GM19372 (cell line): ENCODE measurements at regions not wholly inside any gene's neighbourhood (a gene's known extent, or its start where the extent isn't known, plus 50 kb on each side); places are given as distances from the start of the nearest gene placed in this dataset.
"Not testable (repeated sequence)": the region's sequence is repeated elsewhere in the genome, so short reads cannot be mapped to it uniquely, and the experiment has no call there.

Experiments
- ATAC-seq: cut with Tn5 transposase; IDR thresholded peaks from one replicate; pipeline ENCODE4 v1.9.1; 2021; ENCODE audit warnings: mild to moderate bottlenecking, low read depth, moderate library complexity; ENCODE audit not compliant: unreplicated experiment

DNA sequence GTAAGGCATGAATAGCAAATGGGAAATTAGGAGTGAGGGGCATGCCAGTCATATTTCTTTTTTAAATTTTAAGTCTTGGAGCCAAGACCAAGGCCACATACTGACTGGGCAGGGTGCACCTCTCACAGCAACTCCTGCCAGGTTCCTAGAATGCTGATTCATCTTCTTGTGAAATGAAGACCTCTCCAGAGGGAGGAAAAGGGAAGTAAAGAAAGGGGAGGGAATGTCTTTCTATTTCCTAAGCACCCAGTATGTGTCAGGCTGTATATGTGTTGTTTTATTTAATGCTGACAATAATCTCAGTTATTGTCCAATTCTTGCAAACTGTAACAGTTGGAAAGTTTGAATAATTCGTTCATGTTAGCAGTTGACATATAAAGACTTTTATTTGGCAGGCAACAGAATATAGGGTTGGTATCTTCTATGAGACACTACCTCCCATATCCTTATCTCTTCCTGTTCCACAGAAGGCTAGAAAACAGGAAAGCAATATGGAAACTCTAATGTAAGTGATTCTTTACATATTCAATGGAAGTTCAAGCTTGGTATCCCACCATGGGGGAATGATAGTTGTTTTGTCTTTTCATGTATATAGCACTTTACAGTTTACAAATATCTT, 259.1 kb upstream of the USP24 start:
- no peak for ATAC-seq

DNA sequence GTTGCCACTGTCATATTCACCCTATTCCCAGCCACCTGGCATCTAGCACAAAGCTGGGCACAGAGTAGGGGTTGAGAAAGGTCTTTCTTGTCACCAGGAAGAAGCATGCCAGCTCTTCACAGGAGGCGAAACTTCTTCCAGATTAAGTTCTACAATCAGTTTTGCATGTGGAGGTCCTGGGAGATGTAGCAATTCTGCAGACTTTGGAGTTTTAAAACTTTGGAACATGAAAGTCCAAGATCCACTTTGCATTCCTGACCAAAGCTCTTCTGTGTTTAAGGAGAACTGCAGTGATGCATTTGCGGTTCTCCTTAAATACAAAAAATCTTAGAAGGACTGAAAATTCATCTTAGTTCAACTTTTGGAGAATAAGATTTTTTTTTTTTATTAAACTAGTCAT, 258.5 kb upstream of the USP24 start:
- ATAC-seq, result no peak

DNA sequence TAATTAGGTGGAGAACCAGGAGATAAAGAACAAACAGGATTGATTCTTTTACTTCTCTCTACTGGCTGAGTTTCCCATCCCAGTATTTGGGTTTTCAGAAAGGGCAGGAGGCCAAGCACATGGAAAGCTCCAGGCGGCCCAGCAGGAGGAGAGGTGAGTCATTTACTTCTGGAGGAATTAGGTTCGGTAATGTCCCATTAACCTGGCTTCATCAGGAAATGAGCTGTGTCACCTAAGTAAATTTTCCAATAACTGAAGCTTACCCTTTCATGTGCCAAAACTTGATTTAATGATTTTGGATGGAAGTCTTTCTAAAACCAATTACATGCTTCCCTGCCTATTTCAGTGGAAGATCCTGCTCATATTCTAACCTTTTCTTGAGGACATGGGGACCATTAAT, 257.6 kb upstream of the USP24 start:
- no peak for ATAC-seq

DNA sequence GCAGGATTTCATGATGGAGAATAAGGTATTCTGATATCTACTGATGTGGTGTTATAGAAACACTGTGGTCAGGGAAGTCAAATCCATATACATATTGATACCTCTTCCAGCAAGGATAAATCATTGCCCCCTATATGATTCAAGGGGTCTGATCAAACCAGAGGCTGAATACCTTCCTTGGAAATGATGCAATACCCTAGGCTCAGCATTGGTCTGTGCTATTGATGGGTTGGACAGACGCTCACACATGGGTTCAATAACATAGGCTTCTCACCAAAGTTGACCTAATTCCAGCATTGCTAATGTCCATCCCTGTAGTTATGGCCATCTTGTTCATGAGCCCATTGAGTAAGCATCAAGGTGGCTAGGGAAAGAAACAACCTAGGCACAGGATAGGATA, 257.0 kb upstream of the USP24 start:
- no peak for ATAC-seq

DNA sequence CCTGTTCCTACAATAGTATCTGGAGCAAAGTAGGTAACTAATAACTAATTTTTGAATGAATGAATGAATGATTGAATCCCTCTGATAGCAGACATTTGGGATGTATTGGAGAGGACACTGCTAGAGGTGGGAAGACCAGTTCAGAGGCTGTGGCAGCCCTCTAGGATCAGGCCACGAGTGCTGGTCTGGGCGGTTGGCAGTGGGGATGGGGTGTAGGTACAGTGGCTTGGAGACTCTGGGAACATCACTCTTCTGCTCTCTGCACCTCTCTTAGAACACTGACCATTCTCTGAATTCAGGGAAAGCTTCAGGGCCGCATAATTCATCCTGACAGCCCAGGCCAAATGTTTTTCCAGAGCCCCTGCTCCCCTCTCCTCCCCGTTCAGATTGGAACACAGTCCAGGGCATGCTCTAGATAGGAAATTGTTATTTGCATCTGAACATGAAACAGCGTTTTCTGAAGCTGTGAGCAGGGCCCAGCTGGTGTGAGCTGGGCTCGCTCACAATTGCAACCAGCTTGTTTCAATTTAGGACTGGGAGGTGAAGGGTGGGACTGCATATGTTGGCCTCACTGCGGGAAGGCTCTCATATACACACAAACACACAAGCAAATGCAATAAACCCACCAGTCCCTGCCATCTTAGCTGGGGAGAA, 253.1 kb upstream of the USP24 start:
- no peak for ATAC-seq

DNA sequence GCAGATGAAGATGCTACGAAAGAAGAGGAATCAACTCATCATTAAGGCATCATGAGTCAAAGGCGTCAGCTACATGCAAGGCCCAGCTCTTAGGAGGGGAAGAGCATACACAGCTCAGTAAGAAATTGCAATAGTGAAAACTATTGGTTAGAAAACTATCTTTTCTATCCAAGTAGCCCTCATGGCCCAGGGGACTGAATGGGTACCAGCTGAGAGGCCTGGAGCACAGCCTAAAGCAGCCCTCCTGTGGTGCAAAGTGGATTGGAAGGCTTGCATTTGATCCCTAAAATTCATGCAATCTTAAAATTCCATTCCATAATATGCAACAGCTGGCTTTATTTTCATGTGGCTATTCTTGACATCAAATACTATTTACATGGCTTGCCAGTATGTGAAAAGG, 251.8 kb upstream of the USP24 start:
- ATAC-seq, result no peak

DNA sequence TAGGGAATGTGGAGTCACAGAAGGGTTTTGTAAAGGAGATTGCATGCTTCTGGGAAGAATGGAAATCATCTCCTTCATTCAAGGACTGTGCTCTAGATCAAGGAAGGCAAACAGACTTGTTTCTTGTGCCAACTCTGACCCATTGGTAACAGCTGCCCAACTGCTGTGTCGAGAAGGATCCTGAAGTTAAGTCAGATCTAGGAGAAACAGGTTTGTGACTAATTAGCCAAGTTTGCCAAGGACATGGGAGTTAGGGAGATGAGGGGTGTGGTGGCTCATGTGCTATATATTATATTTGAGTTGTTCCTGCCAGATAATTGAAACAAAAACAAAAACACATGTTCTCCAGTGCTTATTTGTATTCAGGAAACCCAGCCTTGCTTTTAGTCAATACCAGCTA, 251.2 kb upstream of the USP24 start:
- ATAC-seq, result no peak

DNA sequence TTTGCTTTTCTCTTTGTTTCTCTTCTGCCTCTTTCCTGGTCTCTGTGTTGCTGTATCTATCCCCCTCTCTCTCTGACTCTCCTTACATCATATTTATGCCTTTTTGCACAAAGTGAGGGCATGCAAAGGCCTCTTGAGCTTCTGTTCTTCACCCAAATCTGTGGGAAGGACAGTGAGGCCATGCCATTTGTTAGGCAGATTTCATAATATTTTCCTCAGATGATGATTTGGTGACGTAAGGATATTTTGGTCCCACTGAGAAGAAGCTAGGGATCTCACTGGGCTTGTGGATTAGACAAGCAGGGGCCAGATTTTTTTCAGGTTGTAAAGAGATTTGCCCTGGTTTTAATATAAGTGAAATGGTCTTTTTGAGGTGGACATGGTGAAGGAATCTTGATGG, 249.4 kb upstream of the USP24 start:
- ATAC-seq, result no peak

DNA sequence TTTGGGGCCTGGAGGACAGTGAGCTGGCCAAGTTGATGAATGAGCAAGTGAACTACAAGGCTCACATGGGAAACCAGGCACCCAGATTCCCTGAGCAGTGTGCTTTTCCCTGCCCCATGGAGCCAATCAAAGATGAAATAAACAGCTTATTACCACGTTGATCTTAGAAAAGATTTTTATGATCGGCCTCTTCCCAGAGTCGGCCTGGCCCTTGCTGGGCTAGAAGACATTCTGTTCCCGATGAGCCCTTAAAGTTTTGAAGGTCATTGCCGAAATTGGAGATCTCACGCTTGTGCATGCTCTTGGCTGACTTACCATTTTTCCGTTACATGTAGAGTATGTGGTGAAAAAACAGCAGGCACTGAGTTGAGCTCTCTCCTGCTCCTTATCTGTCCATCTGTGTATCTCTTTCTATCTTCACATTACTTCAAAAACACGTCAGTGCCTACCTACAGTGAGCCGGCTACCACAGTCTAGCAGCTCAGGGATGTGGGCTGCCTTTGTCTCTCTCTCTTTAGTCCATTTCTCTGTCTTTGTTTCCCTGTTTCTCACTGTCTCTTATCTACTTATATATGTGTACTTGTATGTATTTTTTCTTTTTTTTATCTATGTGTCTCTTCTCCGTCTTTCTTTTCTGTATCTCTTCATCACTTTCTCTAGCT, 248.8 kb upstream of the USP24 start:
- no peak for ATAC-seq

DNA sequence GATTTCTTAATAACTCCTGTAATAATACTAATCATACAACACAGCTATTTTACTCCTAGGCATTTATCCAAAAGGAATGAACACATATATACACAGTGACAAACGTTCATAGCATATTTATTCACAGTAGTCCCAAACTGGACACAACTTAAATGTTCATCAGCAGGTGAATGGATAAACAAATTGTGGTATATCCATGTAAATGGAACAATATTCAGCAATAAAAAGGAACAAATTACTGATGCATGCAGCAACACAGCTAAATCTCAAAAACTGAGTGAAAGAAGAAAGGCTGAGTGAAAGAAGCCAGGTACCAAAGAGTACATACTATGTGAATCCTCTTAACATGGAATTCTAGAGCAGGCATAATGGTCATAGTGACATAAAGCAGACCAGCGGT, 242.7 kb upstream of the USP24 start:
- no peak for ATAC-seq

DNA sequence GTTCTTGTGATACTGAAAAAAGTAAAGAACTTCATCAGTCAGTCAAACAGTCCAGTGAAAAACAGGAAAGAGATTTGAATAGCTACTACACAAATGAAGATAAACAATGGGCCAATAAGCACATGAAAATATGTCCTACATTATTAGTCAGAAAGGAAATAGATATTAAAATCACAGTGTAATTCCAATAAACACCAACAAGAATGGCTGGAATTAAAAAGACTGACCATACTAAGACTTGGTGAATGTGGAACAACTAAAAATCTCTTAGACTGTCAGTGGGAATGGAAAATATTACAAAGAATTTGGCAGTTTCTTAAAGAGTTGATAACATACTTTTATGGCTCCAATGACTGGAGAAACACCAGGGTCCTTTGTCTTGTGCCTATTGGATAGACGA, 241.8 kb upstream of the USP24 start:
- no peak for ATAC-seq

DNA sequence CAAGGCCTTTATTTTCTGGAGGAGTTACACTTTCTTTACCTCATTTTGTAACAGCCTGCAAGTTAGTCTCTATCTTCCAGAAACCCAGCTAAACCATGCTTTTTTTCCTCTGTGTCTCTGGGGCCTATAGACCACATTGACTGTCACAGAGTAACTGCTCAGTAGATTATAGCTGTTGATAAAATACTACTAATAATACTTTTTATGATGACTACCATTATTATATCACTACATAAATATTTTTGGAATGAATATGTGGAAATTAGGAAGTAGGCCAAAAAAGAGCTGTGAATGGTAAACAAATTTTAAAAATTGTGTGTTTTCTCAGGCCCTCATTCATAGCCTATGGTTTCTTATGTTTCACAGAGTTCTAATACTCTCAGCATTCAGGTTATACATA, 233.1 kb upstream of the USP24 start:
- ATAC-seq, result no peak

DNA sequence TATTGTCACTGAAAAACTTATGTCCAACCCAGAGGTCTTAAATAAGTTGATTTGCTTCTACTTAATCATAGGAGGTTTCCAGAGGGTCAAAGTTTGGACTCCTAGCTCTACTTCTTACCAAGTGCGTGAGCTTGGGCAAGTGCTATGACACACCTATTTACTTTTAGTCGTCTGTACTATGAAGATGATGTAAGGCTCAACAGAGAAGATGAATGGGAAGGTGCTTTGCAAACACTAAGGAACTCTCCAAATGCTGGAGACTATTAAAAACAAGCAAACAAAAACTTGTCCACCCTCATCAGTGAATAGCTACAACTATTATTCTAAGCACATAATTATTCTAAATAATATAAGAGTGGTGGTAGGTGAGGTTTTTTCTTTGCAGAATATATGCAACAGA, 232.3 kb upstream of the USP24 start:
- no peak for ATAC-seq

DNA sequence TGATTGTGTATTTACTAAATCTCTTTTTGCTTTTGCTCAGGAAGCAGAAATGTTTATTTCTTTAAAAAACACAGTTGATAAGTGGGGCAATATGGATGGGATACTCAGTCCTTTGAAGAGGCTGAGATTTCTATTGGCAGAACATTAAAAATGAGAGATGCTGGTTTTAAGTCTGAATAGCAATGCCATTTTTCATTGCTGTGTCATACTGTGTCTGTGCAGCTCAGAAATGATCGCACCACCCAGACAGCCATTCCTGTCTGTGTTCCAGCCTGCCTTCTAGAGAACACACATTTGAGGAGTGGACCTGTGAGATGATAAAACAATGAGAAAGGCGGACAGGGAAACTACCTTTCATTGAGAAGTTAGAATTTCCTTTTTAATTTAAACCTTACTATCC, 231.2 kb upstream of the USP24 start:
- no peak for ATAC-seq

DNA sequence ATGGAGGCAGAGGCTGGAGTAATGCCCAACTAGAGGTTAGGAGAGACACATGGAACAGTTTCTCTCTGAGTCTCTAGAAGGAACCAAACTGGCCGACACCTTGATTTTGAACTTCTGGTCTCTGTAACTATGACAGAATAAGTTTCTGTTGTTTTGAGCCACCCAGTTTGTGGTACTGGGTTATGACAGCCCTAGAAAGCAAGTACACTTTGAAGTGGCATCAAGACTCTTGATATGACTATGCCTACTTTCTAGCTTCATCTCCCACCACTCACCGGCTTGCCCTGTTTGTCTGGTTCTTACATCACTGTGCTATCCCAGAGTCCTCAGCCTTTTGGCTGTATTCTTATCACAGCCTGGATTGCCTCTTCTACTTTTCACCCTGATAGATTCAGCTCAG, 230.3 kb upstream of the USP24 start:
- ATAC-seq, result no peak

DNA sequence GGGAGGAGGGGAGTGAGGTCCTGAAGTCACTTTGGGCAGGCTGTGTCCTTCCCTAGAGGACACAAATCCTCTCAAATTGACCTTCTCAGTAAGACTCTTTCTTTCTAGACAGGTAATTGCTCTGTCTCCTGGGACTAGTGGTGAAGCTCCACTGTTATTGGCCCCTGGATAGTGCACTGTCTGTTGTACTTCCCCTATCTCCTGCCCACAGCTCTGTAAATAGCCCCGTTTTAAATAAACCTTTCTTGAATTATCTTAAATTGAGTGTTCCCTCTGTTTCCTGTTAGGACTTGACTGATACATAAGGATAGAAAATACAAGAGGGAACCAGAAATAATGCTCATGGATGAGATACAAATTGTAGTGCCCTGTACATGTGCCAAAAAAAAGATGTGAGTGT, 229.5 kb upstream of the USP24 start:
- ATAC-seq, result no peak

DNA sequence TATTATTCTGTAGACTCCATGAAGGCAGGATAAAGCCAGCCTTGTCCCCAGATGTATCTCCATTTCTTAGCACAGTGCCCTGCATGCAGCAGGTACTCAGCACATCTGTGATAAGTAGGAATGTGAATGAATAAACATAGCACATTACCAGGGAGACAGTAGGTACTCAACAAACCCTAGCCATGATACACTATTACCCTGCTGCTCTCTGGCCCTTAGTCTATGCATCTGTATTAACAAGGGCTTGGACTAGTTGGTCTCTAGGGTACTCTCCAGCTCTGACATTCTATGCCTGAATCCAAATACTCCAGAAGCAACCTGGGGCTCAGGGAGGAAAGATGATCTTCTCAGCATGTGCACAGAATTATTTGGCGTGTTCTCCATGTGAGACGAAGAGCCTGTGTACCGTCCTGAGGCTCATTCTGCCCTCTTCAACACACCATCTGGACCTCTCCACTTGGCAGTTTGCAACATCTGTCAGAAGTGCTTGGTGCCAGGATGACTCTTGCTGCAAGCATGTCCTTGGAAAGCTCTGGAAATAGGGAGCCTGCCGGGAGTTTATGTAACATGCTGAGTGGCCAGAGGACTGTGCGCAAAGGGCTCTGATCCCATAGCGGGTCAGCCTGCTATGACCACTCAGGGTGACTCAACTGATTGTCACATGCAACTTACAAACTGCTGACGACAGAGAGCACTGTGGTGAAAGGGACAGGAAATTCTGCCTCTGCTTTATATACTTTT, 228.2 kb upstream of the USP24 start:
- no peak for ATAC-seq

DNA sequence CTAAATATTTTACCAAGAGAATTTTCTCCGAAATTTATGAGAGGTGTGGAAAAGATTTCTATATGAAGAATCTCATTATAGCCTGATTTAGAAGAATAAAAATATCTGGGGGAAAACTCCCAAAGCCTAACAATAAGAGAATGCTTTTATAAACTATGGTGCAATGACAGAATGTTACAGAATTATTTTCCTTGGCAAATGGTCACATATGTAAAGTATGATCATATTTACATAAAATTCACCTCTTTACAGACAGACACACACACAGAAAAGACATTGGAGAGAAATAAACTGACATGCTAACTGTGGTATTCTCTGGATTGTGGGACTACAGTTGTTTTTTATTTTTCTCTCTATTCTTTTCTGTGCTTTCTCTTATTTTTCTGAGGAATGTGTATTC, 226.3 kb upstream of the USP24 start:
- ATAC-seq, result no peak

DNA sequence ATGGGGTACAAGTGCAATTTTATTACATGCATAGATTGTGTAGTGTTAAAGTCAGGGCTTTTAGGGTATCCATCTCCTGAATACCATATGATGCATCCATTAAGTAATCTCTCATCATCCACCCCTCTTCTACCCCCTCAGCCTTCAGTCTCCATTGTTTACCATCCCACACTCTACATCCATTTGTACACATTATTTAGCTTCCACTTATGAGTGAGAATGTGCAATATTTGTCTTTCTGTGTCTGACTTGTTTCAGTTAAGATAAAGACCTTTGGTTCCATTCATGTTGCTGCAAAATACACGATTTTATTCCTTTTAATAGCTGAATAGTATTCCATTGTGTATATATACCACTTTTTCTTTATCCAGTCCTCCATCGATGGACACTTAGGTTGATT, 222.5 kb upstream of the USP24 start:
- no peak for ATAC-seq

DNA sequence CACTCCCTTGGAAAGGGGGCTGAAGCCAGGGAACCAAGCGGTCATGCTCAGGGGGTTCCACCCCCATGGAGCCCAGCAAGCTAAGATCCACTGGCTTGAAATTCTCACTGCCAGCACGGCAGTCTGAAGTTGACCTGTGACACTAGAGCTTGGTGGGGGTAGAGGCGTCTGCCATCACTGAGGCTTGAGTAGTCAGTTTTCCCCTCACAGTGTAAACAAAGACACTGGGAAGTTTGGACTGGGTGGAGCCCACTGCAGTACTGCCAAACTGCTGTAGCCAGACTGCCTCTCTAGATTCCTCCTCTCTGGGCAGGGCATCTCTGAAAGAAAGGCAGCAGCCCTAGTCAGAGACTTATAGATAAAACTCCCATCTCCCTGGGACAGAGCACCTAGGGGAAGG, 215.6 kb upstream of the USP24 start:
- ATAC-seq, result not testable (repeated sequence)

DNA sequence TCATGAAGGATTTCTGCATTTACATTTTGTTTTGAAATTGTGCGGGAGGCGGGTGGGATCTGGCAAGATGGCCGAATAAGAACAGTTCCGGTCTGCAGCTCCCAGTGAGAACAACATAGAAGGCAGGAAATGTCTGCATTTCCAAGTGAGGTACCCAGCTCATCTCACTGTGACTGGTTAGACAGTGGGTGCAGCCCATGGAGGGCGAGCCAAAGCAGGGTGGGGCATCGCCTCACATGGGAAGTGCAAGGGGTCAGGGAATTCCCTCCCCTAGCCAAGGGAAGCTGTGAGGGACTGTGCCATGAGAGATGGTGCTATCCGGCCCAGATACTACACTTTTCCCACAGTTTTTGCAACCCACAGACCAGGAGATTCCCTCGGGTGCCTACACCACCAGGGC, 215.0 kb upstream of the USP24 start:
- ATAC-seq, result not testable (repeated sequence)
